ENCODE measurements at regions not wholly inside any gene's neighbourhood (a gene's known extent, or its start where the extent isn't known, plus 50 kb on each side); places are given as distances from the start of the nearest gene placed in this dataset.

GRCh38 chr5:32916648-32917047, 205.5 kb downstream of the NPR3 start:
- TF ChIP-seq CTCF (IDR thresholded peaks at IDR 0.05; ENCODE audit: low read depth, low read length, poor library complexity, severe bottlenecking), result peak; percentile 15
- TF ChIP-seq EZH2phosphoT487 (IDR thresholded peaks at IDR 0.05; ENCODE audit: borderline replicate concordance, low read length), result no peak

All from DOHH2 (cell line).